CD1c-positive myeloid dendritic cell (primary cell): ENCODE measurements at regions not wholly inside any gene's neighbourhood (a gene's known extent, or its start where the extent isn't known, plus 50 kb on each side); places are given as distances from the start of the nearest gene placed in this dataset.
"Not testable (repeated sequence)": the region's sequence is repeated elsewhere in the genome, so short reads cannot be mapped to it uniquely, and the experiment has no call there.

ENCODE experiments used
- DNase-seq: peaks from one replicate; pipeline ENCODE4 v3.0.0-alpha.2; 2016; ENCODE audit errors: extremely low spot score

- DNase-seq, result no peak
These were observed 114.5 kb upstream of the PRKCQ start for GRCh38 chr10:6694447-6695140.

- no peak for DNase-seq
These were observed 112.8 kb upstream of the PRKCQ start for GRCh38 chr10:6692856-6693255.

- no peak for DNase-seq
These were observed 112.0 kb upstream of the PRKCQ start for GRCh38 chr10:6692103-6692502.

- no peak for DNase-seq
These were observed 109.0 kb upstream of the PRKCQ start for GRCh38 chr10:6689036-6689435.

- no peak for DNase-seq
These were observed 100.7 kb upstream of the PRKCQ start for GRCh38 chr10:6680735-6681134.

GRCh38 chr10:6678956-6679355, 98.9 kb upstream of the PRKCQ start:
- no peak for DNase-seq

- peak; percentile 67 for DNase-seq
These were observed 98.2 kb upstream of the PRKCQ start for GRCh38 chr10:6678211-6678803.

- not testable (repeated sequence) for DNase-seq
These were observed 97.1 kb upstream of the PRKCQ start for GRCh38 chr10:6677129-6677528.

- peak; percentile 35 for DNase-seq
These were observed 94.2 kb upstream of the PRKCQ start for GRCh38 chr10:6674291-6674690.

GRCh38 chr10:6671976-6672375, 91.9 kb upstream of the PRKCQ start:
- no peak for DNase-seq

GRCh38 chr10:6669269-6669859, 89.3 kb upstream of the PRKCQ start:
- peak; percentile 37 for DNase-seq

GRCh38 chr10:6667679-6668270, 87.7 kb upstream of the PRKCQ start:
- peak; percentile 50 for DNase-seq

- DNase-seq, result no peak
These were observed 87.1 kb upstream of the PRKCQ start for GRCh38 chr10:6667150-6667549.

- DNase-seq, result peak; percentile 27
These were observed 85.8 kb upstream of the PRKCQ start for GRCh38 chr10:6665847-6666246.

GRCh38 chr10:6660460-6660859, 80.4 kb upstream of the PRKCQ start:
- no peak for DNase-seq

- no peak for DNase-seq
These were observed 79.4 kb upstream of the PRKCQ start for GRCh38 chr10:6659451-6659850.

GRCh38 chr10:6657669-6658068, 77.6 kb upstream of the PRKCQ start:
- no peak for DNase-seq

- DNase-seq, result no peak
These were observed 77.1 kb upstream of the PRKCQ start for GRCh38 chr10:6657196-6657595.

GRCh38 chr10:6654571-6654970, 74.5 kb upstream of the PRKCQ start:
- peak; percentile 11 for DNase-seq

- DNase-seq, result no peak
These were observed 70.5 kb upstream of the PRKCQ start for GRCh38 chr10:6650586-6650985.

- DNase-seq, result no peak
These were observed 69.8 kb upstream of the PRKCQ start for GRCh38 chr10:6649903-6650302.

GRCh38 chr10:6648894-6649720, 69.0 kb upstream of the PRKCQ start:
- no peak for DNase-seq
